ENCODE measurements at regions not wholly inside any gene's neighbourhood (a gene's known extent, or its start where the extent isn't known, plus 50 kb on each side); places are given as distances from the start of the nearest gene placed in this dataset.

DNA sequence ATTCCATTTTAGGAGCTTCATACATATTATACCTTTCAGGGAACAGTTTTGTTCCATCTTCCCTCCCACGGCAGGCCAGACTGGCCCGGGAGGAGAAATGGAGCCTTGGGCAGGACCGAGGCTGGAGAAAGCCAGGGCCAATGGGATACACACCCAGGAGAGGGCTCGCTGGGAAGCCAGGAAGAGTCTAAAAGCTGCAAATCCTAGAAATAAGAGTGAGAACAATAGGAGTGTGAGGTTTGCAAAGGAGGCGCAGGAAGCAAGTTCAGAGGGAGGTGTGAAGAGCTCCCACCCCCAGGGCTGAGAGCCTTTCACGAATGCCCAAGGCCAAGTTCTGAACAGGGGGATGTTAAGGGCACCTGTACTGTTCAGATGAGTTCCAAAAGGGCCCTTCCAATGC lies 67.5 kb upstream of the CPSF6 start:
- TF ChIP-seq POLR2A (IDR thresholded peaks at IDR 0.05; ENCODE audit: low read length) (no peak), GATA1 (IDR thresholded peaks at IDR 0.05; ENCODE audit: low read depth, low read length) (no peak)
